Erythroblast (primary cell): ENCODE measurements at regions not wholly inside any gene's neighbourhood (a gene's known extent, or its start where the extent isn't known, plus 50 kb on each side); places are given as distances from the start of the nearest gene placed in this dataset.

Experiments
- GATA1 ChIP-seq: IDR thresholded peaks from 2 replicates; pipeline ENCODE4 v1.6.1; 2011; ENCODE audit warnings: low read depth, mild to moderate bottlenecking, control low read depth, low read length, moderate library complexity
- POLR2A ChIP-seq: IDR thresholded peaks from 2 replicates; pipeline ENCODE4 v1.6.1; 2011; ENCODE audit warnings: mild to moderate bottlenecking, low read length

- TF ChIP-seq GATA1 (no peak), POLR2A (no peak)
Measured at GRCh38 chrX:55335296-55335695, 70.6 kb upstream of the PAGE3 start.
